Suprapubic skin (tissue), 3 donors: ENCODE measurements at regions not wholly inside any gene's neighbourhood (a gene's known extent, or its start where the extent isn't known, plus 50 kb on each side); places are given as distances from the start of the nearest gene placed in this dataset.

Source experiments
- CTCF ChIP-seq, 2 donors: fragments of 200-600 bp in 1 of 2; fragments of 450-650 bp in 1 of 2; sonication (generic) in 1 of 2; IDR thresholded peaks; one replicate each; pipeline ENCODE4 v1.5.1; 2016 to 2019; ENCODE audit warnings: antibody characterized with exemption in 2 of 2, mild to moderate bottlenecking in 1 of 2, moderate library complexity in 1 of 2
- POLR2A ChIP-seq, 2 donors: fragments of 450-650 bp; IDR thresholded peaks; one replicate each; pipeline ENCODE4 v1.6.1; 2017; ENCODE audit warnings: antibody characterized with exemption in 2 of 2, mild to moderate bottlenecking in 2 of 2, moderate library complexity in 2 of 2

- TF ChIP-seq CTCF (IDR thresholded peaks at IDR 0.05) = no peak
- TF ChIP-seq POLR2A (IDR thresholded peaks at IDR 0.05) = no peak
Measured at GRCh38 chr12:43118881-43119280, 433.1 kb downstream of the ADAMTS20 start.
